Mesendoderm (in vitro differentiated cells): ENCODE measurements at regions not wholly inside any gene's neighbourhood (a gene's known extent, or its start where the extent isn't known, plus 50 kb on each side); places are given as distances from the start of the nearest gene placed in this dataset.

Source experiments
- DNase-seq: peaks from one replicate; pipeline ENCODE4 v3.0.0; 2013
- H2AK5ac ChIP-seq: 2 replicates; pipeline ENCODE4 v1.6.1; 2013; ENCODE audit warnings: low read length, inconsistent platforms
- H2BK120ac ChIP-seq: 2 replicates; pipeline ENCODE4 v1.6.1; 2013; ENCODE audit warnings: low read depth, mild to moderate bottlenecking, low read length, moderate library complexity, mixed read lengths
- H2BK15ac ChIP-seq: replicated peaks from 2 replicates; pipeline ENCODE4 v1.6.1; 2013; ENCODE audit warnings: low read depth, mild to moderate bottlenecking, moderate library complexity
- H2BK5ac ChIP-seq: 2 replicates; pipeline ENCODE4 v1.6.1; 2013; ENCODE audit warnings: low read length, inconsistent platforms
- H3K18ac ChIP-seq: 2 replicates; pipeline ENCODE4 v1.6.1; 2013; ENCODE audit warnings: mild to moderate bottlenecking, low read length, mixed read lengths
- H3K23ac ChIP-seq: one replicate; pipeline ENCODE4 v1.6.1; 2013; ENCODE audit warnings: low read length
- H3K27ac ChIP-seq: 2 replicates; pipeline ENCODE4 v1.5.1; 2013; ENCODE audit warnings: low read depth, mild to moderate bottlenecking, inconsistent platforms, low read length, moderate library complexity
- H3K27me3 ChIP-seq: 2 replicates; pipeline ENCODE4 v1.6.1; 2013; ENCODE audit warnings: low read length, control low read depth, mild to moderate bottlenecking, inconsistent platforms; ENCODE audit not compliant: insufficient read depth, poor library complexity
- H3K36me3 ChIP-seq: 2 replicates; pipeline ENCODE4 v1.6.1; 2013; ENCODE audit warnings: low read length, inconsistent platforms; ENCODE audit not compliant: control insufficient read depth, insufficient read depth
- H3K4ac ChIP-seq: one replicate; pipeline ENCODE4 v1.6.1; 2013; ENCODE audit warnings: low read depth, mild to moderate bottlenecking, low read length, moderate library complexity
- H3K4me1 ChIP-seq: 2 replicates; pipeline ENCODE4 v1.6.1; 2013; ENCODE audit warnings: low read depth, low read length, inconsistent platforms; ENCODE audit not compliant: control insufficient read depth
- H3K4me2 ChIP-seq: 2 replicates; pipeline ENCODE4 v1.6.1; 2013; ENCODE audit warnings: low read length
- H3K4me3 ChIP-seq: 2 replicates; pipeline ENCODE4 v1.5.1; 2013; ENCODE audit warnings: mild to moderate bottlenecking, low read length
- H3K56ac ChIP-seq: one replicate; pipeline ENCODE4 v1.6.1; 2013; ENCODE audit warnings: low read length
- H3K79me1 ChIP-seq: 2 replicates; pipeline ENCODE4 v1.6.1; 2013; ENCODE audit warnings: low read length, inconsistent platforms
- H3K79me2 ChIP-seq: 2 replicates; pipeline ENCODE4 v1.6.1; 2013; ENCODE audit warnings: mild to moderate bottlenecking, low read length; ENCODE audit not compliant: control insufficient read depth, insufficient read depth
- H3K9ac ChIP-seq: 2 replicates; pipeline ENCODE4 v1.6.1; 2013; ENCODE audit warnings: low read length, inconsistent platforms
- H4K5ac ChIP-seq: one replicate; pipeline ENCODE4 v1.6.1; 2013; ENCODE audit warnings: low read length
- H4K8ac ChIP-seq: one replicate; pipeline ENCODE4 v1.6.1; 2013; ENCODE audit warnings: low read depth, mild to moderate bottlenecking, control low read depth, low read length, moderate library complexity
- WGBS: extraction: QIAGEN DNeasy Blood & Tissue Kit; methylation state at CpG from one replicate; pipeline ENCODE4 v1.1.7; 2013; ENCODE audit warnings: low lambda C conversion rate, missing lambda C conversion rate; ENCODE audit not compliant: insufficient coverage; ENCODE audit errors: extremely low coverage; 5-methylcytosine and 5-hydroxymethylcytosine counted together

DNA sequence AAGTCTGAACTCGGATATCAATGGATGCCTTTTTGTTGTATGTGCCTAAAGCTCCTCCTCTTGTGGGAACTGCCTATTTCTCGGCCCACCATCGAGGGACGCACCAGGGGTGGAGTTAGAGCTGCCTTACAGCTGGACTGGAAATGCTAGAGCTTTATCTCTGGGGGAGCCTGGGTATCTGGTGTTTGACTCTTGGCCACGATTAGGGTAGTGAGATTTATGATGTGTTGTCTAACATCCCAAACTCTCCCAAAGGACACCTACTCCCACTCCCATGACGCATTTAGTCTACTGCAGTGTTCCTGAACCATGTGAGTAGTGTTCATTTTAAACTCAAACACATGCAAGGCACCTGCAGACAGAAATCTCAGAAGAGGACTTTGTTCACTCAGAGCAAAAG, 594.8 kb downstream of the METTL4 start:
- Histone ChIP-seq H3K23ac (no peak overlapping the region), H3K79me2 (no peaks in the 10 kb centered on the region), H2BK5ac (no peak overlapping the region), H3K4me1 (peaks cover 2% of the 10 kb centered on the region), H4K5ac (no peak overlapping the region), H2BK120ac (no peak overlapping the region), H3K27ac (peak overlapping the region; percentile 37), H3K4ac (no peak overlapping the region), H3K9ac (no peak overlapping the region), H2BK15ac (no peak overlapping the region), H3K36me3 (no peaks in the 10 kb centered on the region), H4K8ac (no peak overlapping the region), H3K79me1 (no peaks in the 10 kb centered on the region), H3K4me2 (no peak overlapping the region), H3K18ac (no peak overlapping the region), H3K27me3 (no peaks in the 10 kb centered on the region), H3K4me3 (no peak overlapping the region), H3K56ac (no peak overlapping the region), H2AK5ac (no peak overlapping the region)
- no peak for DNase-seq
- no CpG with 5 or more reads among the region's 6 CpGs for WGBS

DNA sequence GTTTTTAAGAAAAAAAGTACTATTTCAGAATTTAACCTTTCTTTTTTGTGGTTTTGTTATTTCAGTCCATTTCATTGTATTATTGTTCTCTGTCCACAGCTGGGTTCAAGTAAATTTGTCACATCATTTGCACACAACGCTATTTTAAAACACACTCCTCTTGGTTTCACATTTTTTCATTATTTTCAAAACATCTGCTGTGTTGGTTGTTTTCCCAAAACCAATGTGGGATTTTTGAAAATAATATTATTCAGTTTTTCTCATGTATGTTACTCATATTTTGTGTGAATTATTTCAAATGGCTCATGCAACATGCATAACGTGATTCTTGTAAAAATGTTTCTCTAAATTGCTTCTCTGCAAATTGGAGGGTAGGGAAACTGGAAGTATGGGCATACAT, 589.2 kb downstream of the METTL4 start:
- no peak overlapping the region for H3K4ac ChIP-seq
- no peak overlapping the region for H3K4me2 ChIP-seq
- H4K8ac ChIP-seq, result no peak overlapping the region
- no CpG with 5 or more reads among the region's 2 CpGs for WGBS
- no peak overlapping the region for H3K9ac ChIP-seq
- no peak for DNase-seq
- H3K27me3 ChIP-seq, result no peaks in the 10 kb centered on the region
- H3K79me1 ChIP-seq, result no peaks in the 10 kb centered on the region
- H4K5ac ChIP-seq, result no peak overlapping the region
- H2AK5ac ChIP-seq, result no peak overlapping the region
- H3K4me1 ChIP-seq, result no peaks in the 10 kb centered on the region
- no peak overlapping the region for H3K56ac ChIP-seq
- H3K27ac ChIP-seq, result no peak overlapping the region
- no peak overlapping the region for H3K4me3 ChIP-seq
- H3K79me2 ChIP-seq, result no peaks in the 10 kb centered on the region
- no peak overlapping the region for H2BK15ac ChIP-seq
- no peak overlapping the region for H2BK120ac ChIP-seq
- no peak overlapping the region for H2BK5ac ChIP-seq
- H3K36me3 ChIP-seq, result no peaks in the 10 kb centered on the region
- H3K18ac ChIP-seq, result no peak overlapping the region
- H3K23ac ChIP-seq, result no peak overlapping the region

DNA sequence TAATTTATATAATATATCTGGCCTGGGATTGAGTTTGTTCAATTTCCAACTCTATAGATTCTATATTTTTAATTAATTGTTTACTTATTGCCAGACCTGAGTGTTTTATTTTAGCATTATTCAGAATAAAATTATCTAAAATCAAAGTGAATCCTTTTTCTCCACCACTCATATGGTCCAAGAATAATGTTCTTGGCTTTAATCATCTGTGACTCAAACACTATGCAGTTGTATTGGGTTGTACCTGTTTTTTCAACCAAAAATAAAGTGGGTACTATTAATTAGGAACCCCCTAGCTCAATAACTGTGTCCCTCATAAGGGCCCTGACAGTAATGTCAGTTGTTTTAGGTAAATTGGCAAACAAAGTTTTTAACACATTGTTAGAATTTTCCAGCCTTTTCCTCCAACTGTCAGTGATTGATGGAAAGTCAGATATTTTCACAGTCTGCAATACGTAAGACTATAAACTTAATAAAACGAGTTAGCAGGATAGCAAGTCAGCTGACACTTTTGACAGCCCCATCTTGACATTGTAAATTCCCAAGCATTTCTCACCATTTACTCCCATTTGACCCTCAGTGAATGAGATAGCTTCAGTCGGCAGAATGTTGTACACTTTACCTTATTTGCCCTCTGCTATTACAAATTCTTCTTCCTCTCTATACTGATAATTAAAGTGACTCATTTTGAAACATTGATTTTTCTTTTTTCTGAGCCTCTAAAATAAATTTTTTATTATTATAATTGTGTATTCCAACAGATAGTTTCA, 587.4 kb downstream of the METTL4 start:
- no peak for DNase-seq
- Histone ChIP-seq H3K56ac (no peak overlapping the region), H3K4me3 (no peak overlapping the region), H3K27me3 (no peaks in the 10 kb centered on the region), H2BK120ac (no peak overlapping the region), H4K5ac (no peak overlapping the region), H3K23ac (no peak overlapping the region), H3K4me1 (no peaks in the 10 kb centered on the region), H3K79me1 (no peaks in the 10 kb centered on the region), H4K8ac (no peak overlapping the region), H3K79me2 (no peaks in the 10 kb centered on the region), H3K27ac (no peak overlapping the region), H2BK5ac (no peak overlapping the region), H3K18ac (no peak overlapping the region), H3K9ac (no peak overlapping the region), H3K36me3 (no peaks in the 10 kb centered on the region), H3K4me2 (no peak overlapping the region), H2AK5ac (no peak overlapping the region), H2BK15ac (no peak overlapping the region), H3K4ac (no peak overlapping the region)
- no CpG with 5 or more reads among the region's 3 CpGs for WGBS

DNA sequence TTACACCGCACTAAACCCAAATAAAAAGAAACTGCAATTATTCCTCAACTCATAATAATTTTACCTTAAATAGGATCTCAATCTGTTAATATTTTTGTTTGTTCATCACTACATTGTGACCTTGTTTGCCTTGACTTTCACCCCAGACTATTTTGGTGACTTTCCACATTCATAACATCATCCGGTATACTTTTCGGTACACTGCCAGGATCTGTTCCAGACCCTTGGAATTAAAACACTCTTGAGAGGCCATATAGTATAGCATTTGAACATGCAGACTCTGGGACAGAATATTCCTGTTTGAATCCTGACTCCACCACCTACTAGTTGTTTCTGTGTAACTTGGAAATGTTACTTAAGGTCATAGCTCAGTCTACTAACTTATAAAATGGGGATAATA, 577.4 kb downstream of the METTL4 start:
- Histone ChIP-seq H2AK5ac (no peak overlapping the region), H2BK15ac (no peak overlapping the region), H3K27ac (no peak overlapping the region), H3K4me3 (no peak overlapping the region), H3K79me2 (no peaks in the 10 kb centered on the region), H3K79me1 (no peaks in the 10 kb centered on the region), H3K56ac (no peak overlapping the region), H3K4me2 (no peak overlapping the region), H2BK5ac (no peak overlapping the region), H2BK120ac (no peak overlapping the region), H3K4me1 (no peaks in the 10 kb centered on the region), H4K8ac (no peak overlapping the region), H4K5ac (no peak overlapping the region), H3K9ac (no peak overlapping the region), H3K36me3 (no peaks in the 10 kb centered on the region), H3K18ac (peak overlapping the region; percentile 51), H3K23ac (no peak overlapping the region), H3K4ac (no peak overlapping the region), H3K27me3 (no peaks in the 10 kb centered on the region)
- 100% methylated on average over 1 of the region's 3 CpGs for WGBS
- DNase-seq, result no peak

DNA sequence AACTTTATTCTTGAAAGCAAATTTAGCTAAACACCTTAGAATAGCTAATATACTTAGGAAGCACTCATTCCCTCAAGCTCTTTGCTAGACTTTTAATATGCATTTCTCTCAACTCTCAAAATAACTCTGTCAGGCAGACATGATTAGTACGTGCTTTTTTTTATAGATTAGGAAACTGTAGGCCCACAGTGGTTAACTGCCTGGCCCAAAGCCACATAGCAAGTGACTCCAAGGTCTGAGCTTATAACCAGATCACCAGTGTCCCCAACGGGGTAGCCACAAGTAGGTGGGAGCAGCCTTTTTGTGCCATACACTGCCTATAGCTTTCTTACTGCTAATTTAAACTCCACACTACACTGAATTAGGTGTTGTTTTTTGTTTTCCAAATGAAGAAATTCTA, 576.8 kb downstream of the METTL4 start:
- Histone ChIP-seq H3K4me2 (no peak overlapping the region), H3K27ac (no peak overlapping the region), H2BK15ac (no peak overlapping the region), H3K18ac (no peak overlapping the region), H3K79me2 (no peaks in the 10 kb centered on the region), H3K4me3 (no peak overlapping the region), H4K8ac (no peak overlapping the region), H4K5ac (no peak overlapping the region), H3K79me1 (no peaks in the 10 kb centered on the region), H2BK120ac (no peak overlapping the region), H3K36me3 (no peaks in the 10 kb centered on the region), H3K27me3 (no peaks in the 10 kb centered on the region), H2BK5ac (no peak overlapping the region), H3K56ac (no peak overlapping the region), H3K9ac (no peak overlapping the region), H3K23ac (no peak overlapping the region), H3K4me1 (no peaks in the 10 kb centered on the region), H2AK5ac (no peak overlapping the region), H3K4ac (no peak overlapping the region)
- DNase-seq, result no peak
- no CpG with 5 or more reads among the region's 2 CpGs for WGBS

DNA sequence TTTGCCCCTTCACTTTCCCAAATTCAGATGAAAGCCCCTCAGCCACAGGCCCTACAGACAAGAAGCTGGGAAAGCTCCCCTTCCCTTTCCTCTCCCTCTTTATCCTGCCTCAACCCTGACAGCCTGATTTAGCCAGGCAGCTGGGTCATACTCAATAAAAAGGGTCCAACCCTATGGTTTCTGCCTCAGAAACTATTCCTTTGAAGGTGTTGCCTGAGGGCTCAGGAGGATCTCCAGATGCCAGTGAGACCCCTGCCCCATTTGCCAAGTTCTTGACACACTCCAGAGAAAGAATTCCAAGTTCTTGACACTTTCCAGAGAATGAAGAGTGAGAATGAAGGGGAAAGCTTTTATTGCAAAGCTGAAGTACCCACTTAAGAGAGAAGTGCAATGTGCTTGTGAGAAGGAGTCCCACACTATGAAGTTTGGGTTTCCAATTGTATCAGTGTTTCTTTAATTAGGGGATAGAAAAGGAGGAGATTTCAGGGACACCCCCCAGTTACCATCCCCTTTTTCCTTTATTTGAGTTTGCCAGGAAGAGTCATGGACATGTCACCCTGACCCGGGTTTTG, 576.2 kb downstream of the METTL4 start:
- no peak overlapping the region for H3K4ac ChIP-seq
- H3K56ac ChIP-seq, result no peak overlapping the region
- H2BK15ac ChIP-seq, result no peak overlapping the region
- H3K23ac ChIP-seq, result no peak overlapping the region
- H3K4me2 ChIP-seq, result no peak overlapping the region
- H2AK5ac ChIP-seq, result no peak overlapping the region
- H3K27me3 ChIP-seq, result no peaks in the 10 kb centered on the region
- DNase-seq, result peak; percentile 16
- no peak overlapping the region for H4K5ac ChIP-seq
- peak overlapping the region; percentile 88 for H3K18ac ChIP-seq
- no peaks in the 10 kb centered on the region for H3K79me1 ChIP-seq
- no peak overlapping the region for H3K9ac ChIP-seq
- H4K8ac ChIP-seq, result no peak overlapping the region
- H3K36me3 ChIP-seq, result no peaks in the 10 kb centered on the region
- no peak overlapping the region for H3K4me3 ChIP-seq
- H3K79me2 ChIP-seq, result no peaks in the 10 kb centered on the region
- no peaks in the 10 kb centered on the region for H3K4me1 ChIP-seq
- H2BK120ac ChIP-seq, result no peak overlapping the region
- H2BK5ac ChIP-seq, result no peak overlapping the region
- no CpG with 5 or more reads among the region's 1 CpG for WGBS
- no peak overlapping the region for H3K27ac ChIP-seq
